Astrocyte (in vitro differentiated cells and primary cell): ENCODE measurements at regions not wholly inside any gene's neighbourhood (a gene's known extent, or its start where the extent isn't known, plus 50 kb on each side); places are given as distances from the start of the nearest gene placed in this dataset.

ENCODE experiments used
- DNase-seq: peaks from one replicate; pipeline ENCODE4 v3.0.0-alpha.2; 2010; ENCODE audit warnings: low read depth
- FAIRE-seq: peaks from 2 replicates; lab custom pipeline; 2011; peaks lifted over from hg19 to GRCh38; lab: Jason Lieb, UNC
- H2AFZ ChIP-seq: 2 replicates; pipeline ENCODE4 v1.6.0; 2012; ENCODE audit warnings: low read depth, low read length, inconsistent platforms
- H3K27ac ChIP-seq: 2 replicates; pipeline ENCODE4 v1.5.1; 2011; ENCODE audit warnings: low read depth, low read length, inconsistent platforms
- H3K27me3 ChIP-seq: 2 replicates; pipeline ENCODE4 v1.6.0; 2011; ENCODE audit warnings: low read length, inconsistent platforms; ENCODE audit not compliant: insufficient read depth
- H3K36me3 ChIP-seq: 2 replicates; pipeline ENCODE4 v1.5.1; 2011; ENCODE audit warnings: low read length, inconsistent platforms; ENCODE audit not compliant: insufficient read depth
- H3K4me1 ChIP-seq: 2 replicates; pipeline ENCODE4 v1.5.1; 2011; ENCODE audit warnings: low read length, inconsistent platforms; ENCODE audit not compliant: insufficient read depth
- H3K4me2 ChIP-seq: 2 replicates; pipeline ENCODE4 v1.6.0; 2012; ENCODE audit warnings: low read length, inconsistent platforms
- H3K4me3 ChIP-seq: 2 replicates; pipeline ENCODE4 v1.5.1; 2011; ENCODE audit warnings: low read depth, mild to moderate bottlenecking, low read length, inconsistent platforms; ENCODE audit not compliant: insufficient read depth
- H3K79me2 ChIP-seq: 2 replicates; pipeline ENCODE4 v1.6.0; 2012; ENCODE audit warnings: mild to moderate bottlenecking, low read length, inconsistent platforms; ENCODE audit not compliant: insufficient read depth
- H3K9ac ChIP-seq: 2 replicates; pipeline ENCODE4 v1.6.0; 2012; ENCODE audit warnings: mild to moderate bottlenecking, low read length, inconsistent platforms
- H3K9me3 ChIP-seq: 2 replicates; pipeline ENCODE4 v1.5.1; 2012; ENCODE audit warnings: low read depth, mild to moderate bottlenecking, low read length, inconsistent platforms; ENCODE audit not compliant: insufficient read depth
- H4K20me1 ChIP-seq: 2 replicates; pipeline ENCODE4 v1.6.0; 2012; ENCODE audit warnings: low read length, inconsistent platforms; ENCODE audit not compliant: insufficient read depth
- H3K27ac Mint-ChIP-seq: one replicate; pipeline ENCODE4 v1.8.0; 2021; ENCODE audit warnings: mild to moderate bottlenecking, mixed read lengths; ENCODE audit not compliant: unreplicated experiment
- H3K27me3 Mint-ChIP-seq: one replicate; pipeline ENCODE4 v1.8.0; 2021; ENCODE audit warnings: low read depth, mixed read lengths; ENCODE audit not compliant: unreplicated experiment
- H3K36me3 Mint-ChIP-seq: one replicate; pipeline ENCODE4 v1.8.0; 2021; ENCODE audit warnings: low read depth, mixed read lengths; ENCODE audit not compliant: unreplicated experiment
- H3K4me1 Mint-ChIP-seq: one replicate; pipeline ENCODE4 v1.8.0; 2021; ENCODE audit warnings: low read depth, mixed read lengths; ENCODE audit not compliant: unreplicated experiment
- H3K4me3 Mint-ChIP-seq: one replicate; pipeline ENCODE4 v1.8.0; 2021; ENCODE audit warnings: mild to moderate bottlenecking, moderate library complexity, mixed read lengths; ENCODE audit not compliant: unreplicated experiment
- H3K9me3 Mint-ChIP-seq: one replicate; pipeline ENCODE4 v1.8.0; 2021; ENCODE audit warnings: mild to moderate bottlenecking, mixed read lengths; ENCODE audit not compliant: unreplicated experiment
- CTCF ChIP-seq: IDR thresholded peaks from 2 replicates; pipeline ENCODE4 v1.5.1; 2011; ENCODE audit warnings: low read depth, mild to moderate bottlenecking, inconsistent platforms, low read length, moderate library complexity; ENCODE audit not compliant: insufficient read depth
- EZH2 ChIP-seq: IDR thresholded peaks from 2 replicates; pipeline ENCODE4 v1.6.1; 2012; ENCODE audit warnings: mild to moderate bottlenecking, low read length, inconsistent platforms; ENCODE audit not compliant: insufficient read depth

- peaks cover 25% of the 10 kb centered on the region for H3K4me1 Mint-ChIP-seq
- DNase-seq (no peak), FAIRE-seq (no peak)
- Histone ChIP-seq H3K36me3 (peaks cover 2% of the 10 kb centered on the region), H3K79me2 (peaks cover 46% of the 10 kb centered on the region), H3K9me3 (no peaks in the 10 kb centered on the region), H2AFZ (no peak overlapping the region), H4K20me1 (peaks cover 87% of the 10 kb centered on the region), H3K27me3 (no peaks in the 10 kb centered on the region), H3K4me1 (peaks cover 30% of the 10 kb centered on the region), H3K9ac (peak overlapping the region; percentile 31), H3K27ac (peak overlapping the region; percentile 62), H3K4me2 (peak overlapping the region; percentile 52), H3K4me3 (no peak overlapping the region)
- TF ChIP-seq EZH2: no peak
- TF ChIP-seq CTCF: no peak
- no peaks in the 10 kb centered on the region for H3K9me3 Mint-ChIP-seq
- H3K27me3 Mint-ChIP-seq: no peaks in the 10 kb centered on the region
- peaks cover 13% of the 10 kb centered on the region for H3K36me3 Mint-ChIP-seq
- peak overlapping the region; percentile 34 for H3K27ac Mint-ChIP-seq
- H3K4me3 Mint-ChIP-seq: no peak overlapping the region
Observed at GRCh38 chr12:124452576-124453331, 114.7 kb downstream of the NCOR2 start.

GRCh38 chr12:124451637-124452243, 115.7 kb downstream of the NCOR2 start:
- Histone ChIP-seq H3K4me3 (no peak overlapping the region), H3K4me2 (no peak overlapping the region), H3K9me3 (no peaks in the 10 kb centered on the region), H3K36me3 (peaks cover 2% of the 10 kb centered on the region), H4K20me1 (peaks cover 92% of the 10 kb centered on the region), H3K4me1 (peaks cover 30% of the 10 kb centered on the region), H3K79me2 (peaks cover 46% of the 10 kb centered on the region), H3K9ac (no peak overlapping the region), H2AFZ (no peak overlapping the region), H3K27me3 (no peaks in the 10 kb centered on the region), H3K27ac (no peak overlapping the region)
- H3K27me3 Mint-ChIP-seq: no peaks in the 10 kb centered on the region
- DNase-seq: no peak
- no peak for FAIRE-seq
- peaks cover 25% of the 10 kb centered on the region for H3K4me1 Mint-ChIP-seq
- H3K4me3 Mint-ChIP-seq: no peak overlapping the region
- TF ChIP-seq EZH2 (no peak), CTCF (no peak)
- no peaks in the 10 kb centered on the region for H3K9me3 Mint-ChIP-seq
- peaks cover 14% of the 10 kb centered on the region for H3K36me3 Mint-ChIP-seq
- peak overlapping the region; percentile 24 for H3K27ac Mint-ChIP-seq

- Histone ChIP-seq H3K27ac (no peak overlapping the region), H3K79me2 (peaks cover 51% of the 10 kb centered on the region), H3K36me3 (peaks cover 2% of the 10 kb centered on the region), H4K20me1 (peaks cover 92% of the 10 kb centered on the region), H3K27me3 (no peaks in the 10 kb centered on the region), H3K9me3 (no peaks in the 10 kb centered on the region), H3K4me2 (no peak overlapping the region), H2AFZ (no peak overlapping the region), H3K4me1 (peaks cover 30% of the 10 kb centered on the region), H3K9ac (no peak overlapping the region), H3K4me3 (no peak overlapping the region)
- H3K4me1 Mint-ChIP-seq: peaks cover 26% of the 10 kb centered on the region
- H3K36me3 Mint-ChIP-seq: peaks cover 14% of the 10 kb centered on the region
- no peak overlapping the region for H3K27ac Mint-ChIP-seq
- DNase-seq: no peak
- TF ChIP-seq EZH2 (no peak), CTCF (no peak)
- no peak overlapping the region for H3K4me3 Mint-ChIP-seq
- no peaks in the 10 kb centered on the region for H3K27me3 Mint-ChIP-seq
- no peak for FAIRE-seq
- no peaks in the 10 kb centered on the region for H3K9me3 Mint-ChIP-seq
Observed at GRCh38 chr12:124451016-124451415, 116.4 kb downstream of the NCOR2 start.
